Stimulated activated CD4-positive, alpha-beta T cell treated with anti-CD3 and anti-CD28 coated beads, Interleukin-2, amount 100 ng/mL, for 24 hours (primary cell): ENCODE measurements at regions not wholly inside any gene's neighbourhood (a gene's known extent, or its start where the extent isn't known, plus 50 kb on each side); places are given as distances from the start of the nearest gene placed in this dataset.
"Not testable (repeated sequence)": the region's sequence is repeated elsewhere in the genome, so short reads cannot be mapped to it uniquely, and the experiment has no call there.

Experiments
- DNase-seq, 2 donors: peaks; one replicate each; pipeline ENCODE4 v3.0.0-alpha.2; 2020

DNA sequence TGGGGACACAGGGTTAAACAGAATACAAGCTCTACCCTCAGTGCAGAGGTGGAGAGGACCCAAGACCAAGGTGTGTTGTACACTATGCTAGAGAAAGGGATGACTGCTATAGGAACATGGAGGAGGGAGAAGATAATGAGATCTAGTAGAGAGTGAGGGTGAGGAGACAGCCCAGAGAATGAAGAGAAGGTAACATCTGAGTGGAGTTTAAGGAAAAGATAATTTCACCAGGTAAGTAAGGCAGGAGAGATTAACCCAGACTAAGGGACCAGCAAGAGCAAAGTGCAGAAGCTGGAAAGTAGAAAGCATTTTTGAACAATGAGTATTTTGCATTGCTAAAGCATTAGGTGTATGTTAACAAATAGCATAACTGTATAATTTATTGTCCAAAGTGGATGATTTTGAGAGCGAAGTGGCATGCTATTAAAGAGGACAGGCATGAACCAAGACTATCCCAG lies 128.8 kb downstream of the RASSF10 start:
- DNase-seq, result no peak

DNA sequence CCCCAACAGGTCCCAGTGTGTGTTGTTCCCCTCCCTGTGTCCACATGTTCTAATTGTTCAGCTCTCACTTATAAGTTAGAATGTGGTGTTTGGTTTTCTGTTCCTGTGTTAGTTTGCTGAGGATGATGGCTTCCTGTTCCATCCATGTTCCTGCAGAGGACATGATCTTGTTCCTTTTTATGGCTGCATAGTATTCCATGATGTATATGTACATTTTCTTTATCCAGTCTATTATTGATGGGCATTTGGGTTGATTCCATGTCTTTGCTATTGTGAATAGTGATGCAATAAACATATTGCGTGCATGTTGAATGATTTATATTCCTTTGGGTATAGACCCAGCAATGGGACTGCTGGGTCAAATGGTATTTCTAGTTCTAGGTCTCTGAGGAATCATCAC lies 130.0 kb downstream of the RASSF10 start:
- DNase-seq, result not testable (repeated sequence)

DNA sequence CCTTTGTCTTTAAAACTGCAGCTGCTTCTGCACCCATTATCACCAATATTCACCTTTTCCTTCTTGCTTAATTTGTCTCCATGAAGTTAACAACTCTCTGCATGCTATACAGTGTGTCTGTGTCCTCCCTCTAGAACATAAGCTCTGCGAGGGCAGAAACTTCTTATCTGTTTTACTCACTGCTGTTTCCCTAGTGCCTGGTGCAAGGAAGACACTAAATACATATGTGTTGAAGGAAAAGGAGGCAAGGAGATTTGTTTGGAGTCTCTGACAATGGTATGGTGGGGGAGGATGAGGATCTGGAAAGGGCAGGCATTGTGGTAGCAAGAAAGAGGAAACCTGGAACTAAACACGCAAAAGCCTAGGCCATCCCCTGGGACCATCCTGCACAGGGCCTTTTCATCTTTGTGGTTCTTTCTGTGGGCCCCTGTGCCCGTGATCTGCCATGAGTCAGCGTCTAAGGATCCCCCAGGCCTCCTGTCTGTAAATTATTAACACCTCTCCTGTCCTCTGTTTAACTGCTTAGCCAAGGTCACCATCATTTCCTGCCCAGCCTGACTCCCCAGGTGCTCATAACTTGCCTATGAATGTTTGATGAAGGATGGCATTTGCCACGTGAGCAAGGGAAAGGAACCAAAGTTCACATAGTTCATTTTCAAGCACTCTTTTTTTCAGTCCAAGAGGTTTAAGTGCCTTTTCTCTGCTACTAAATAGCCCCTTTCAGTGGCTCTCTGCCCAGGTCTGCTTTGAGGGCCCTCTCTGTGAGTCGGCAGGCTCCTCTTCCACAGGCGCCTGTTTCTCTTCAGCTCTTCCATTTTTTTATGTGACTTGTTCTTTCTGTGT lies 131.1 kb downstream of the RASSF10 start:
- no peak for DNase-seq

DNA sequence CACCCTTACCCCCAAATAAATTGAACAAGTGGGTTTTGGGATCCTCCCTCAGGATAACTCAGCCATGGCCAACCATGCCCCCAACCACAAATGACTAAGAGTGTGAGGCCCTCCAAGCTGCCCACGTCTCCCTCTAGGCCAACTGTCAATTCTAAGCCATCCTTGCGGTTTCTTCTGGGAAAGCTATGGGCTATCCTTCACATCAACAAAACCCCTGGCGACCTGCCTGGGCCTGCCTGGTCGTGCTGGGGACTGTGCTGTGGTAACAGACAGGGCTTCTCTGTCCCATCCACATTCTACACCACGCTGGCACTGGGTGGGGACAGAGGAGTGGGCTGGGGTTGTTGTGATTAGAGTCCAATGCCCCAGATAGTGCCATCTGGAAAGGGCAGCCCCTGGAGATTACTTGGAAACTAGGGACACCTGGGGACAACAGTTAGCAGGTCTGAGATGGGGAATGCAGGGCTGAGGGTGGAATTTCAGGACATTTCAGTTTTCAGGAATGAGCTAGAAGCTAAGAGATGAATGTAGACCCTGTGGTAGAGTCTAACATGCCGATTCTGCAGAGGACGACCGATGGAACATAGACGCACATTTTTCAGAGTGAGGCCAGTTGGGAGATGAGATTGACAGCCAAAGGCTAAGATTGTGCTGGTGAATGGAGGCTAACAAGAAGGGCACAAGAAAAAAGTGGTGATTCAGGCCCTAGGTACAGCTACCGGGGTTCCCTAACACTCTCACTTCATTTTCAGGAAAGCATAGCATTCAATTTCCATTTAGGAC lies 131.9 kb downstream of the RASSF10 start:
- DNase-seq, result no peak

- DNase-seq, result no peak
These were observed 132.9 kb downstream of the RASSF10 start for GRCh38 chr11:13141731-13142709.

GRCh38 chr11:13143486-13144297 lies 133.9 kb upstream of the BMAL1 start:
- no peak for DNase-seq

DNA sequence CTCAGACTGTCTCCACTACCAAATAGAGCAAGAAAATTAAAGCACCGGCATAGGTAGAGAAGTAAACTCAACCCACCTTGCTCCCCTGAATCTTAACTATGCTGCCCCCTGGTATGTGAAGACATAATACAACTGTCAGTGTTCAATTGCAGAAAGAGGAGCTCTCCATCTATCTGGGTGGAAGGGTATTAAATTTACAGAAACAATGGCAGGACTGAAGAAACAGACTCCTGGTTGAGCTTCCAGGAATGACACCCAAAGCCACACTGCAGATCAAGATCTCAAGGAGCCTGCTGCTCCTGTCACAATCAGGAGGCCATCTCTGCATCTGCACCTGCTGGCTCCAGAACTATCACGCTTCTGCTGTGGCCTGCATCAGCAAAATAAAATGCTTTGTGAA lies 132.1 kb upstream of the BMAL1 start:
- DNase-seq, result no peak

DNA sequence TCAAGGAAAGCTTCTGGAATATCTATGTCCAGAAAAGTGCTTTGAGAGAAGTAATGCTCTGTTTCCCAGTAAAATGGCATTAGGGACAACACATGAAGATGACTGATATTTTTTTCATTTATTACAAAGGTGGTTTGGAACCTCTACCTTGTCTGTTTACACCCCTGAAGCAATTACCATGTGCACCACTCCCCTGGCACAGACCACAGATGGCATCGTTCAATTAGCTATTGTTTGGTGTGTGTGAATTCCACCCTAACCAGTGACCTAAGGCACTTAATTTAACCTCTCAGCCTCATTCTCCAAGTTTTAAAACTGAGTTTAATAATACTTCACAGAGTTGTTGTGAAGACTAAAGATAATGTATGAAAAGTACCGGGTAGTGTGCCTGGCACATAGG lies 127.6 kb upstream of the BMAL1 start:
- no peak for DNase-seq

DNA sequence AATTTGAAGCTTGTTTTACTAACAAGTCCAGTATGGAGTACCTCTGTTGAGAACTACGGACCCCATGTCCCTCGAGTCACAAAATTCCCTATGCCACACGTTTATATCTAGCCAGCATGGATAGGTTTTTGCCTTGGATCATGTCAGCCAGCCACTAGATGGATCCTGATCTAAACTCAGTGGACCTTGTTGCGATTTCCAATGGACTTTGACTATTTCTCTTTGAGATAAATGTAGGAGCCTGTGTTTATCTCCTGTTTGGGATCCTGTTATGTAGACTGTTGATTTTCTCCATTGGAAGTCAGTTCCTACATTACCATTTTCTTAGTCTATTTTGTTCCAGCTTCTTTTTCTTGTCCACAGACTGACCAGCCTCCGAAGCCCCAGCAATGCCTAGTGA lies 127.1 kb upstream of the BMAL1 start:
- DNase-seq, result no peak

- no peak for DNase-seq
These were observed 125.3 kb upstream of the BMAL1 start for GRCh38 chr11:13152264-13152663.

DNA sequence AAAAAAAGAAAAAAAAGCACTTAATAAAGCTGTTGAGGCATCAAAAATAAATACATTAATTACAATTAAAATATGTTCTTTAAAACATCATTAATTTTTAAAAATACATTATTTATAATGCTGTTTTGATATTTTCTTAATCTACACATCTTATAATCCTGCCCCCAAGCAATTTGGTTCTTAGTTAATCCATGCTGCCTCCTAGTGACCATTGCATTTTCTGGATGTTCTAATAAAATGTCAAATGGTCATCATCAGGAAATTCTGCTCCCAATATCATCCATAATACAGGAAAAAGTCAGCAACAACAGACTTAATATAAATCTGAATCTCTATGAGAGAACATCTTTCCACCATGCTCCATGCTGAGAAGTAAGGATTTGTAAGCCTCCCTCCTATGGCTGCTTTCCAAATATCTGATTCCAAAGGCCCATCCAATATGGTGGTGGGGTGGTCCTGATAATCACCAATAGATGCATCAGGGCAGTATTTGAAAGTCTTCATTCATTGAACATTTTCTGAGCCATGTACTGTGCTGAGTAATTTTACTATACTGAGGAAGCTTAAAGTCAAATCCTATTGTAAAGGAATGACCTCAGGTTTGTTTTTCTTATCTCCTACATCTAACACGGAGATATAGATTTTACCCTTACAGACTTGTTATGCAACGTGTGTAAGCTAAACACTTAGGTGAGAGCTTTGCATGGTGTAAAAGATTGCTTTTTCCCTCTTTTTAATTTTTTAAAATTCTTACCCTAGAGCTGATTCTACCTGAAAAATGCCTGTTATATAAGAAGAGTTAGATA lies 124.7 kb upstream of the BMAL1 start:
- no peak for DNase-seq

DNA sequence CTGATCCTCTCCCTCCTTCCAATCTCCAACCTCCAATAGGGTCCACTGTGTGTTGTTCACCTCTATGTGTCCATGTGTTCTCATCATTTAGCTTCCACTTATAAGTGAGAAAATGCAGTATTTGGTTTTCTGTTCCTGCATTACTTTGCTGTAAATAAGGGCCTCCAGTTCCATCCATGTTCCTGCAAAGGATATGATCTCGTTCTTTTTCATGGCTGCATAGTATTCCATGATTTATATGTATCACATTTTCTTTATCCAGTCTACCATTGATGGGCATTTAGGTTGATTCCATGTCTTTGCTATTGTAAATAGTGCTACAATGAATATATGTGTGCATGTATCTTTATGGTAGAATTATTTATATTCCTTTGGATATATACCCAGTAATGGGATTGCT lies 123.2 kb upstream of the BMAL1 start:
- DNase-seq, result not testable (repeated sequence)

DNA sequence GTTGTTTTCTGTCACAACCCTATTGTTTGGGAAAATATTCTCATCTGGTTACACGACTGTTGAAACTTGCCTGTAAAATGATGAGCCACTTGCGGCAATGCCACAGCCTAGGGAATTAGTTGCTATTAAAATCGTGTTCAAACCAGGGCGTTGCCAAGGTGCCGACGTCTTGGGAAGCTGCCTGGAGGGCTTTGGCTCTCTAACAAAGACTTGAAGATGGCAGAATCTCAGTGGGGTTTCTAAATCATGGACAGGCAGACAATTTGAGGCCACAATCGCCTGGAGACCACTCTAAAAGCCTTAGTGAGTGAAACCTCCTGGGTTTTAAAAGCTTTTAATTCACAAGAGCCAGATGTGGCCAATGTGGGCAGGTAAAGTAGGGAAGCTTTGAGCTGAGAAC lies 117.2 kb upstream of the BMAL1 start:
- no peak for DNase-seq

DNA sequence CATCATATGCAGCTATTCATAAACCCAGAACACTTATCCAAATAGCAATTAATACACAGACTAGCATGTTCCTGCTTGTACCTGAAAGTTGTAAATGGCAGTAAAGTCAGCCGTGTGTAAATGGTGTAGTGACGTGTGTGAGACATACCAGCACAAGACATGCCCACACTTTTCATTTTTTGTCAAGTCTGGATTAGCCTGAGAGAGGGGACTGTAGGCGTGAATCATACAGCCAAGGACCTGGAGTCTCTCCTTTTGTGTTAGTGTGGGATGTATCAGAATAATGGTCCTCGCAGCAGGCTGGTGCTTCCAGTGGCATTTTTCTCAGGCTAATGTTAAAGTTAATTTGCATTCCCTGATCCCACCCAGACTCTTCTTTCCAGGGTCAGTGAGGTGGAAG lies 116.8 kb upstream of the BMAL1 start:
- DNase-seq, result no peak

DNA sequence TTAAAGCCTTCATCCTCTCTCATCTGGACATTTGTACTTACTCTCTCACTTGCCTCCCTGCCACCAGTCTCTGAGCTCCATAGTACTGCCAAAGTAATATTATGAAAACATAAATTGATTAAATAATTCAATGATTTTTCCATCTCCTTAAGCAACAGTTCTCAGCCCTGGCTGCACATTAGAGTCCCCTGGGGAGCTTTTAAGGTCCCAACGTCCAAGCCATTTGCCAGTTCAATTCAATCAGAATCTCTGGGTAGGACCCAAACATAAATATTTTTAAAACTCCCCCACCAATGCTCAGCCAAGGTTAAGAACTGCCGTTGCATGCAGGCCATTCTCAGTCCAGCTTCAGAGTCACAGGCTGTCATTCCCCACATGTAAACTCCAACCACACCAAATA lies 114.4 kb upstream of the BMAL1 start:
- DNase-seq, result no peak

- no peak for DNase-seq
These were observed 111.6 kb upstream of the BMAL1 start for GRCh38 chr11:13166036-13166435.

GRCh38 chr11:13168271-13168670 lies 109.3 kb upstream of the BMAL1 start:
- no peak for DNase-seq

DNA sequence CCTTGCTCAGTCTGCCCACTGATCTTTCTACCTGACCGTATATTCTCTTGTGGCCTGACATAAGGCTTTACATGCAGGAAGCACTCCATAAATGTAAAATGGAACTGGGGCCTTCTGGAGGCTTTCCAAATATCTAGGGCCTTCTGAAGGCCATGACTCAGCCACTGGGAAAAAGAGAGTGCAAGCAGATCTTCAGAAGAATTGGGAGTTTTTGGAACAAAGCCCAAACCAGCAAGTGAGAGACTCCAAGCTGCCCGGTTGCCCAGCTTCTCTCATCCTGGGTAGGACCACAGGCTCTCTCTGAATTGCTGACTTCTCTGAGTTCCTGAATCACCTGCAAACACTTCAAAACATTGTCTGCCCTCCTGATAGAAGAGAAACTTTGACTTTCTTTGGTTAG lies 107.9 kb upstream of the BMAL1 start:
- no peak for DNase-seq

- no peak for DNase-seq
These were observed 103.5 kb upstream of the BMAL1 start for GRCh38 chr11:13174090-13174489.

- no peak for DNase-seq
These were observed 94.3 kb upstream of the BMAL1 start for GRCh38 chr11:13183094-13183825.

DNA sequence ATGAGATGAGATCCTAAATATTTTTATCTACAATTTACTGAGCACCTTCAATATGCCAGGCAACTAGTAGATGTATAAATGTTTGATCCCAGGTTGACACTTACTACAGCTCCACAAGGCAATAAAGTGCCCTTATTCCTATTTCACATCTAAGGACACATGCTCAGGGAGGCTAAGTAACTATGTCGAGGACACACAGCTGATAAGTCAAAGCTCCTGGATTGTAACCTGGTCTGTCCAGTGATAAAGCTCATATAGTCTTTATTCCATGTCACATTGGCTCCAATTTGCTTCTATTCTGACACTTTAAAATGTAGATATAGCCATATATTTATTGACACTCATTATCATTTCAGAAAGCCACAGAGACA lies 93.8 kb upstream of the BMAL1 start:
- no peak for DNase-seq
